Breast epithelium (tissue), 3 donors: ENCODE measurements at regions not wholly inside any gene's neighbourhood (a gene's known extent, or its start where the extent isn't known, plus 50 kb on each side); places are given as distances from the start of the nearest gene placed in this dataset.

ENCODE experiments used
- POLR2A ChIP-seq: fragments of 450-650 bp; IDR thresholded peaks from one replicate; pipeline ENCODE4 v1.6.1; 2016; ENCODE audit warnings: antibody characterized with exemption, mild to moderate bottlenecking, moderate library complexity
- POLR2AphosphoS5 ChIP-seq, 3 donors: sonication (generic); formaldehyde crosslinking; IDR thresholded peaks; one replicate each; pipeline ENCODE4 v1.6.1; 2017; ENCODE audit warnings: antibody characterized with exemption in 3 of 3
- TF ChIP-seq, protein P1 (sequence below), 3 donors: fragments of 450-650 bp; IDR thresholded peaks; one replicate each; pipeline ENCODE4 v1.5.1; 2016 to 2017; ENCODE audit warnings: antibody characterized with exemption in 3 of 3, mild to moderate bottlenecking in 3 of 3, moderate library complexity in 3 of 3

DNA sequence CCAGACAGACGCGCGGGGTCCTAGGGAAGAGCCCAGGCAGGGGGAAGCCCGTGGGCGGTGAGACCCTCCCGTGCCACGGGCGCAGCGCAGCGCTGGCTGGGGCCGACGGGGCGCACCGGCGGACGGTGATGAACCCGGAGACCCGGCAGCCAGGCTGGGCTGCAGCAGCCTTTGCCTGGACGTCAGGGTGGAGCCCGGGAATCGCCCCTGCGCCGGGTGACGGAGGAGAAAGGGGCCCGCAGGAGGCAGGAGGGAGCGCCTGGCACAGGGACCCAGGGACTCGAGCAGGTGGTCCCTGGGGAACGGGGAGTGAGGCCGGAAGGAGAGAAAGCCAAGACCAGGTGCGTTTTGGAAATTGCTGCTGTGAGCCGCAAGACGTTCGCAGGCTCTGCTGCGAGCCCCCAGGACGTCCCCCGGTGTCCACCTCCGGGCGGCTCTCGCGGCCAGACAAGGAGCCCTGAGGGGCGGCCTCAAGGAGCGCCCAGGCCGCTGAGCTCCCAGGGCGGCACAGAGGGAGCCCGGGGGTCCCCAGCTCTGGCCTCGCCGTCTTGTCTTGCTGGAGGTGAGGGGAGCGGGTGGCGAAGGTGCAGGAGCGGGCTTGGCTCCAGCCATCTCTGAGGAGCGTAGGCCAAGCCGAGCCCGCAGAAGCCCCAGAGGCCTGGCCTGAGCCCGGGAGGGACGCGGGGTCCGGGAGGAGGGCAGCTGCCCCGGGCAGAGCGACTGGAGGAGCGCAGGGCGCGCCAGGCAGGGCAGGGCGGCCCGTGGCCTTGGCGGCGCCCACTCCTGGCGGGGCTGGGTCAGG, 191.2 kb upstream of the PDE10A start:
- TF ChIP-seq, protein P1, sequence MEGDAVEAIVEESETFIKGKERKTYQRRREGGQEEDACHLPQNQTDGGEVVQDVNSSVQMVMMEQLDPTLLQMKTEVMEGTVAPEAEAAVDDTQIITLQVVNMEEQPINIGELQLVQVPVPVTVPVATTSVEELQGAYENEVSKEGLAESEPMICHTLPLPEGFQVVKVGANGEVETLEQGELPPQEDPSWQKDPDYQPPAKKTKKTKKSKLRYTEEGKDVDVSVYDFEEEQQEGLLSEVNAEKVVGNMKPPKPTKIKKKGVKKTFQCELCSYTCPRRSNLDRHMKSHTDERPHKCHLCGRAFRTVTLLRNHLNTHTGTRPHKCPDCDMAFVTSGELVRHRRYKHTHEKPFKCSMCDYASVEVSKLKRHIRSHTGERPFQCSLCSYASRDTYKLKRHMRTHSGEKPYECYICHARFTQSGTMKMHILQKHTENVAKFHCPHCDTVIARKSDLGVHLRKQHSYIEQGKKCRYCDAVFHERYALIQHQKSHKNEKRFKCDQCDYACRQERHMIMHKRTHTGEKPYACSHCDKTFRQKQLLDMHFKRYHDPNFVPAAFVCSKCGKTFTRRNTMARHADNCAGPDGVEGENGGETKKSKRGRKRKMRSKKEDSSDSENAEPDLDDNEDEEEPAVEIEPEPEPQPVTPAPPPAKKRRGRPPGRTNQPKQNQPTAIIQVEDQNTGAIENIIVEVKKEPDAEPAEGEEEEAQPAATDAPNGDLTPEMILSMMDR (IDR thresholded peaks at IDR 0.05), result no peak
- no peak for TF ChIP-seq POLR2AphosphoS5 (IDR thresholded peaks at IDR 0.05)
- no peak for TF ChIP-seq POLR2A
